K562 (cell line): ENCODE measurements at regions not wholly inside any gene's neighbourhood (a gene's known extent, or its start where the extent isn't known, plus 50 kb on each side); places are given as distances from the start of the nearest gene placed in this dataset.

Source experiments
- ATAC-seq: fragments of 200-7000 bp; cut with Tn5 transposase; 3 replicates; pipeline ENCODE4 v1.9.1; 2020; ENCODE audit warnings: moderate library complexity
- BruUV-seq: library from RNA; stranded (reverse); fragments of 400-500 nt; replicated peaks from 2 replicates; lab custom pipeline; 2021; lab: Mats Ljungman, UMichigan
- CTCF ChIA-PET: fragments of 300-600 bp; formaldehyde crosslinking; extraction: SDS; loops from one replicate; lab custom pipeline; 2021; ENCODE audit warnings: low intra/inter-chr PET ratio; lab: Yijun Ruan, JAX
- POLR2A ChIA-PET: fragments of 300-600, 350-650 bp; sonication (Branson Sonifier 250); formaldehyde crosslinking; extraction: SDS; loops from one replicate; lab custom pipeline; 2021; ENCODE audit warnings: antibody characterized with exemption, inconsistent platforms; lab: Yijun Ruan, JAX
- DNase-seq, 4 experiments: peaks; one replicate each; pipeline versions ENCODE4 v3.0.0 to v3.0.0-alpha.2; 2011 to 2018; ENCODE audit warnings: low spot score in 3 of 4, mixed read lengths in 3 of 4; ENCODE audit errors: extremely low read depth in 1 of 4
- FAIRE-seq: peaks from 2 replicates; lab custom pipeline; 2011; peaks lifted over from hg19 to GRCh38; lab: Jason Lieb, UNC
- H2AFZ ChIP-seq: 2 replicates; pipeline ENCODE4 v1.6.0; 2011; ENCODE audit warnings: low read depth, low read length, control low read depth, inconsistent platforms
- H3K27ac ChIP-seq: fragments of 200-600 bp; 3 replicates; pipeline ENCODE4 v1.8.0; 2011; ENCODE audit warnings: low read depth, mild to moderate bottlenecking, control low read depth, inconsistent platforms, low read length, moderate library complexity, mixed read lengths; ENCODE audit errors: extremely low read depth
- H3K27me3 ChIP-seq, 2 experiments: fragments of 300-600 bp in 1 of 2; 2 replicates in 1 of 2; 3 replicates in 1 of 2; pipeline versions ENCODE4 v1.6.0 to v1.8.0; 2011; ENCODE audit warnings: inconsistent platforms in 2 of 2, low read length in 2 of 2, mild to moderate bottlenecking in 1 of 2, mixed read lengths in 1 of 2, moderate library complexity in 1 of 2; ENCODE audit not compliant: control insufficient read depth in 2 of 2, insufficient read depth in 2 of 2
- H3K36me3 ChIP-seq: fragments of 300-600 bp; 3 replicates; pipeline ENCODE4 v1.8.0; 2011; ENCODE audit warnings: mild to moderate bottlenecking, low read length, inconsistent platforms; ENCODE audit not compliant: control insufficient read depth, insufficient read depth
- H3K4me1 ChIP-seq, 2 experiments: fragments of 200-600 bp in 1 of 2; replicated peaks in 1 of 2; 2 replicates in 1 of 2; 3 replicates in 1 of 2; pipeline versions ENCODE4 v1.5.1 to v1.8.0; 2011; ENCODE audit warnings: inconsistent platforms in 2 of 2, low read length in 2 of 2, mild to moderate bottlenecking in 1 of 2, mixed read lengths in 1 of 2, moderate library complexity in 1 of 2; ENCODE audit not compliant: control insufficient read depth in 2 of 2, insufficient read depth in 2 of 2
- H3K4me2 ChIP-seq: 2 replicates; pipeline ENCODE4 v1.6.1; 2011; ENCODE audit warnings: low read length, control low read depth, inconsistent platforms, mixed read lengths; ENCODE audit not compliant: insufficient read depth
- H3K4me3 ChIP-seq: fragments of 200-600 bp; sonication (generic), shearing (Covaris generic); 2 replicates; pipeline ENCODE4 v1.5.1; 2016; ENCODE audit warnings: control low read depth, inconsistent platforms
- H3K79me2 ChIP-seq: fragments of 200-600 bp; 3 replicates; pipeline ENCODE4 v1.8.0; 2011; ENCODE audit warnings: low read length, inconsistent platforms; ENCODE audit not compliant: control insufficient read depth, insufficient read depth
- H3K9ac ChIP-seq, 2 experiments: 2 replicates each; pipeline versions ENCODE4 v1.6.0 to v1.6.1; 2011; ENCODE audit warnings: low read depth in 2 of 2, low read length in 2 of 2, control low read depth in 1 of 2, inconsistent platforms in 1 of 2, mild to moderate bottlenecking in 1 of 2, mixed read lengths in 1 of 2; ENCODE audit not compliant: insufficient read depth in 1 of 2
- H3K9me1 ChIP-seq: one replicate; pipeline ENCODE4 v1.6.0; 2011; ENCODE audit warnings: inconsistent platforms, mild to moderate bottlenecking, low read length, moderate library complexity; ENCODE audit not compliant: control insufficient read depth, insufficient read depth
- H3K9me3 ChIP-seq: replicated peaks from 2 replicates; pipeline ENCODE4 v1.5.1; 2011; ENCODE audit warnings: low read depth, low read length, inconsistent platforms; ENCODE audit not compliant: control insufficient read depth, insufficient read depth
- H4K20me1 ChIP-seq: replicated peaks from 2 replicates; pipeline ENCODE4 v1.6.1; 2011; ENCODE audit warnings: low read length, inconsistent platforms, mixed read lengths; ENCODE audit not compliant: control insufficient read depth, insufficient read depth
- ATF1 ChIP-seq, 2 experiments: fragments of 450-650 bp in 1 of 2; IDR thresholded peaks; 2 replicates each; pipeline ENCODE4 v1.6.1; 2016; ENCODE audit warnings: missing compliant biosample characterization in 1 of 2, missing genetic modification characterization in 1 of 2
- BMI1 ChIP-seq: fragments of 150-350 bp; IDR thresholded peaks from 2 replicates; pipeline ENCODE4 v1.6.1; 2014; ENCODE audit warnings: low read length
- BRD4 ChIP-seq: fragments of 200-600 bp; sonication (generic); IDR thresholded peaks from 2 replicates; pipeline ENCODE4 v1.6.1; 2017; ENCODE audit warnings: inconsistent platforms
- CAMTA2 ChIP-seq: fragments of 250-450 bp; sonication (Bioruptor Pico); conservative IDR thresholded peaks from 2 replicates; pipeline ENCODE4 v1.5.1; 2022
- HBP1 ChIP-seq: fragments of 450-650 bp; formaldehyde crosslinking; IDR thresholded peaks from 2 replicates; pipeline ENCODE4 v1.4.0; 2022; ENCODE audit warnings: missing genetic modification characterization
- HLTF ChIP-seq: fragments of 450-650 bp; IDR thresholded peaks from 2 replicates; pipeline ENCODE4 v1.6.1; 2016
- NR0B1 ChIP-seq: fragments of 450-650 bp; IDR thresholded peaks from one replicate; pipeline ENCODE4 v1.6.1; 2018; ENCODE audit warnings: mild to moderate bottlenecking, moderate library complexity; ENCODE audit not compliant: partially characterized antibody
- ZNF143 ChIP-seq: sonication (generic); formaldehyde crosslinking; IDR thresholded peaks from 2 replicates; pipeline ENCODE4 v1.9.0; 2022; ENCODE audit warnings: mild to moderate bottlenecking, missing genetic modification reagents
- ZNF212 ChIP-seq: fragments of 450-650 bp; formaldehyde crosslinking; IDR thresholded peaks from 2 replicates; pipeline ENCODE4 v1.4.0; 2020; ENCODE audit warnings: mild to moderate bottlenecking
- ZNF445 ChIP-seq: fragments of 250-450 bp; sonication (Bioruptor Pico); IDR thresholded peaks from 2 replicates; pipeline ENCODE4 v1.4.0; 2020; ENCODE audit warnings: low read depth, mild to moderate bottlenecking, moderate library complexity
- ZNF586 ChIP-seq: fragments of 450-650 bp; formaldehyde crosslinking; conservative IDR thresholded peaks from 2 replicates; pipeline ENCODE4 v1.4.0; 2020; ENCODE audit warnings: mild to moderate bottlenecking, moderate library complexity
- WGBS: fragments of 100-300 bp; shearing (Covaris generic); methylation state at CpG from one replicate; pipeline ENCODE4 v1.1.6; 2016; ENCODE audit warnings: low coverage, mixed read lengths; ENCODE audit not compliant: insufficient coverage; ENCODE audit errors: missing lambda C conversion rate; 5-methylcytosine and 5-hydroxymethylcytosine counted together
- in situ Hi-C: fragments of 300-500 bp; cut with MboI; formaldehyde crosslinking; loops from 4 replicates; pipeline ENCODE4 v1.15.0; 2018; ENCODE audit warnings: inconsistent platforms, mixed read lengths
- intact Hi-C: fragments of 100-400 bp; cut with micrococcal nuclease; formaldehyde crosslinking; loops from 2 replicates; pipeline ENCODE4 v1.14.2; 2022
- TF ChIP-seq, protein P1 (sequence below): fragments of 250-450 bp; sonication (Bioruptor Pico); IDR thresholded peaks from 2 replicates; pipeline ENCODE4 v1.5.0; 2022; ENCODE audit warnings: mild to moderate bottlenecking

- TF ChIP-seq, protein P1, sequence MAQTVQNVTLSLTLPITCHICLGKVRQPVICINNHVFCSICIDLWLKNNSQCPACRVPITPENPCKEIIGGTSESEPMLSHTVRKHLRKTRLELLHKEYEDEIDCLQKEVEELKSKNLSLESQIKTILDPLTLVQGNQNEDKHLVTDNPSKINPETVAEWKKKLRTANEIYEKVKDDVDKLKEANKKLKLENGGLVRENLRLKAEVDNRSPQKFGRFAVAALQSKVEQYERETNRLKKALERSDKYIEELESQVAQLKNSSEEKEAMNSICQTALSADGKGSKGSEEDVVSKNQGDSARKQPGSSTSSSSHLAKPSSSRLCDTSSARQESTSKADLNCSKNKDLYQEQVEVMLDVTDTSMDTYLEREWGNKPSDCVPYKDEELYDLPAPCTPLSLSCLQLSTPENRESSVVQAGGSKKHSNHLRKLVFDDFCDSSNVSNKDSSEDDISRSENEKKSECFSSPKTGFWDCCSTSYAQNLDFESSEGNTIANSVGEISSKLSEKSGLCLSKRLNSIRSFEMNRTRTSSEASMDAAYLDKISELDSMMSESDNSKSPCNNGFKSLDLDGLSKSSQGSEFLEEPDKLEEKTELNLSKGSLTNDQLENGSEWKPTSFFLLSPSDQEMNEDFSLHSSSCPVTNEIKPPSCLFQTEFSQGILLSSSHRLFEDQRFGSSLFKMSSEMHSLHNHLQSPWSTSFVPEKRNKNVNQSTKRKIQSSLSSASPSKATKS (CRISPR knock-in tag), result no peak
Observed at GRCh38 chr21:34216718-34217032, 143.3 kb downstream of the MRPS6 start (continued).

- peaks cover 0 to 3% of the 10 kb centered on the region in 2 experiments; a peak in 1 of 5 replicates for H3K4me1 ChIP-seq
- H3K9me3 ChIP-seq, result no peaks in the 10 kb centered on the region
- no TSS peak for BruUV-seq
- intact Hi-C loops (no loop called here), in situ Hi-C loops (no loop called here)
- no peak overlapping the region for H2AFZ ChIP-seq
- peaks cover 20 to 21% of the 10 kb centered on the region in 2 experiments; a peak in 4 of 5 replicates for H3K27me3 ChIP-seq
- H4K20me1 ChIP-seq, result no peaks in the 10 kb centered on the region
- no peak overlapping the region for H3K9ac ChIP-seq
- 3% methylated on average over 3 of the region's 3 CpGs for WGBS
- H3K4me2 ChIP-seq, result no peak overlapping the region
- ATAC-seq (no peak), DNase-seq (no peak), FAIRE-seq (no peak)
- no peaks in the 10 kb centered on the region for H3K79me2 ChIP-seq
- CTCF ChIA-PET, result no interaction called here
- no peak overlapping the region for H3K27ac ChIP-seq
- no peak overlapping the region for H3K4me3 ChIP-seq
- no peaks in the 10 kb centered on the region for H3K9me1 ChIP-seq
- H3K36me3 ChIP-seq, result no peaks in the 10 kb centered on the region
- POLR2A ChIA-PET, result interaction anchor here (0.5 to 1.5 kb wide), 4 partner anchors 10 to 37 kb away, joined by 3 to 4 read pairs (median 4); no protein-coding TSS in a partner anchor
- TF ChIP-seq ZNF445 (CRISPR knock-in tag), result no peak
- TF ChIP-seq ZNF586 (CRISPR knock-in tag), result no peak
- no peak for TF ChIP-seq BMI1
- TF ChIP-seq BRD4, result no peak
- TF ChIP-seq ZNF143 (CRISPR knock-in tag), result no peak
- no peak for TF ChIP-seq ATF1 (CRISPR knock-in tag; IDR thresholded peaks at IDR 0.05)
- no peak for TF ChIP-seq ATF1 (tag; IDR thresholded peaks at IDR 0.05)
- TF ChIP-seq HBP1 (CRISPR knock-in tag), result no peak
- no peak for TF ChIP-seq NR0B1
- TF ChIP-seq HLTF, result no peak
- no peak for TF ChIP-seq ZNF212
- TF ChIP-seq CAMTA2 (CRISPR knock-in tag), result no peak
Observed at GRCh38 chr21:34217263-34217662, 143.9 kb downstream of the MRPS6 start.
